ENCODE measurements at regions not wholly inside any gene's neighbourhood (a gene's known extent, or its start where the extent isn't known, plus 50 kb on each side); places are given as distances from the start of the nearest gene placed in this dataset.

GRCh38 chr20:58001946-58002345 is 226.5 kb downstream of the ANKRD60 start:
- H3K27me3 ChIP-seq (ENCODE audit: insufficient read depth, poor library complexity, severe bottlenecking): no peaks in the 10 kb centered on the region
- no peak for DNase-seq (ENCODE audit: low read depth in 1 of 2, low spot score in 1 of 2)
- H3K27ac ChIP-seq (replicated peaks): no peak overlapping the region
- H3K4me3 ChIP-seq (replicated peaks; ENCODE audit: insufficient read depth, low read length): no peak overlapping the region
- TF ChIP-seq CTCF (IDR thresholded peaks at IDR 0.05; ENCODE audit: insufficient read depth, low read length): no peak
- no peak for TF ChIP-seq POLR2AphosphoS5 (IDR thresholded peaks at IDR 0.05; ENCODE audit: low read depth)
- no peak for TF ChIP-seq SPI1 (IDR thresholded peaks at IDR 0.05; ENCODE audit: borderline replicate concordance, low read depth)
- no peak for TF ChIP-seq GABPA (IDR thresholded peaks at IDR 0.05; ENCODE audit: low read depth)
- no peak for TF ChIP-seq REST (IDR thresholded peaks at IDR 0.05; ENCODE audit: insufficient replicate concordance, low read depth)

- Histone ChIP-seq H3K27ac (replicated peaks) (no peak overlapping the region), H3K4me3 (replicated peaks; ENCODE audit: insufficient read depth, low read length) (no peak overlapping the region), H3K27me3 (ENCODE audit: insufficient read depth, poor library complexity, severe bottlenecking) (no peaks in the 10 kb centered on the region)
- DNase-seq (ENCODE audit: low read depth in 1 of 2, low spot score in 1 of 2): no peak
- TF ChIP-seq POLR2AphosphoS5 (IDR thresholded peaks at IDR 0.05; ENCODE audit: low read depth): no peak
- TF ChIP-seq REST (IDR thresholded peaks at IDR 0.05; ENCODE audit: insufficient replicate concordance, low read depth): no peak
- no peak for TF ChIP-seq SPI1 (IDR thresholded peaks at IDR 0.05; ENCODE audit: borderline replicate concordance, low read depth)
- TF ChIP-seq CTCF (IDR thresholded peaks at IDR 0.05; ENCODE audit: insufficient read depth, low read length): no peak
- no peak for TF ChIP-seq GABPA (IDR thresholded peaks at IDR 0.05; ENCODE audit: low read depth)
Measured at GRCh38 chr20:58001381-58001780, 227.1 kb downstream of the ANKRD60 start.

- H3K27ac ChIP-seq (replicated peaks): no peak overlapping the region
- no peak for DNase-seq (ENCODE audit: low read depth in 1 of 2, low spot score in 1 of 2)
- no peaks in the 10 kb centered on the region for H3K27me3 ChIP-seq (ENCODE audit: insufficient read depth, poor library complexity, severe bottlenecking)
- H3K4me3 ChIP-seq (replicated peaks; ENCODE audit: insufficient read depth, low read length): no peak overlapping the region
- TF ChIP-seq REST (IDR thresholded peaks at IDR 0.05; ENCODE audit: insufficient replicate concordance, low read depth) (no peak), CTCF (IDR thresholded peaks at IDR 0.05; ENCODE audit: insufficient read depth, low read length) (no peak), GABPA (IDR thresholded peaks at IDR 0.05; ENCODE audit: low read depth) (no peak), SPI1 (IDR thresholded peaks at IDR 0.05; ENCODE audit: borderline replicate concordance, low read depth) (no peak), POLR2AphosphoS5 (IDR thresholded peaks at IDR 0.05; ENCODE audit: low read depth) (no peak)
Measured at GRCh38 chr20:58000861-58001260, 227.6 kb downstream of the ANKRD60 start.
